H9 (cell line): ENCODE measurements at regions not wholly inside any gene's neighbourhood (a gene's known extent, or its start where the extent isn't known, plus 50 kb on each side); places are given as distances from the start of the nearest gene placed in this dataset.

Experiments used
- DNase-seq: peaks from one replicate; pipeline ENCODE4 v3.0.0-alpha.2; 2017
- H2AFZ ChIP-seq: one replicate; pipeline ENCODE4 v1.6.1; 2013; ENCODE audit warnings: mild to moderate bottlenecking, low read length, control low read depth, moderate library complexity
- H2AK5ac ChIP-seq: 2 replicates; pipeline ENCODE4 v1.6.1; 2013; ENCODE audit warnings: low read length, control low read depth, mixed read lengths; ENCODE audit not compliant: insufficient read length
- H2BK120ac ChIP-seq: one replicate; pipeline ENCODE4 v1.6.1; 2013; ENCODE audit warnings: low read depth, mild to moderate bottlenecking, low read length, control low read depth, inconsistent platforms; ENCODE audit not compliant: poor library complexity, severe bottlenecking
- H2BK12ac ChIP-seq: 2 replicates; pipeline ENCODE4 v1.6.1; 2013; ENCODE audit warnings: low read length, control low read depth, mixed read lengths, low read depth; ENCODE audit not compliant: insufficient read length
- H2BK15ac ChIP-seq: 2 replicates; pipeline ENCODE4 v1.6.1; 2013; ENCODE audit warnings: low read depth, low read length, control low read depth
- H2BK20ac ChIP-seq: one replicate; pipeline ENCODE4 v1.6.1; 2013; ENCODE audit warnings: low read depth, mild to moderate bottlenecking, low read length, control low read depth, inconsistent platforms; ENCODE audit not compliant: poor library complexity, severe bottlenecking
- H2BK5ac ChIP-seq: 2 replicates; pipeline ENCODE4 v1.6.1; 2013; ENCODE audit warnings: low read length, control low read depth, mixed read lengths; ENCODE audit not compliant: insufficient read length
- H3K14ac ChIP-seq: 2 replicates; pipeline ENCODE4 v1.6.1; 2013; ENCODE audit warnings: low read length, control low read depth; ENCODE audit not compliant: insufficient read depth
- H3K18ac ChIP-seq: 2 replicates; pipeline ENCODE4 v1.6.1; 2013; ENCODE audit warnings: low read depth, mild to moderate bottlenecking, mixed read lengths, low read length, control low read depth; ENCODE audit not compliant: insufficient read length
- H3K23ac ChIP-seq: 2 replicates; pipeline ENCODE4 v1.6.1; 2013; ENCODE audit warnings: low read length, control low read depth, mixed read lengths, low read depth; ENCODE audit not compliant: insufficient read length
- H3K23me2 ChIP-seq: 2 replicates; pipeline ENCODE4 v1.6.1; 2013; ENCODE audit warnings: low read depth, mild to moderate bottlenecking, mixed read lengths, low read length, control low read depth; ENCODE audit not compliant: insufficient read length, poor library complexity, severe bottlenecking
- H3K27ac ChIP-seq: 2 replicates; pipeline ENCODE4 v1.5.1; 2013; ENCODE audit warnings: low read length, control low read depth, mixed read lengths, low read depth; ENCODE audit not compliant: insufficient read length
- H3K27me3 ChIP-seq: 2 replicates; pipeline ENCODE4 v1.6.1; 2013; ENCODE audit warnings: low read length, control low read depth, inconsistent platforms; ENCODE audit not compliant: insufficient read depth
- H3K4ac ChIP-seq: 2 replicates; pipeline ENCODE4 v1.6.1; 2013; ENCODE audit warnings: low read depth, mild to moderate bottlenecking, control low read depth, inconsistent platforms, low read length, moderate library complexity
- H3K4me1 ChIP-seq: 2 replicates; pipeline ENCODE4 v1.6.1; 2013; ENCODE audit warnings: low read length, control low read depth, inconsistent platforms; ENCODE audit not compliant: insufficient read depth
- H3K4me2 ChIP-seq: 2 replicates; pipeline ENCODE4 v1.6.1; 2013; ENCODE audit warnings: low read length, control low read depth, mixed read lengths; ENCODE audit not compliant: insufficient read length, insufficient read depth
- H3K56ac ChIP-seq: 2 replicates; pipeline ENCODE4 v1.6.1; 2013; ENCODE audit warnings: low read depth, mild to moderate bottlenecking, mixed read lengths, low read length, control low read depth; ENCODE audit not compliant: insufficient read length
- H3K79me1 ChIP-seq: 2 replicates; pipeline ENCODE4 v1.6.1; 2013; ENCODE audit warnings: low read depth, mild to moderate bottlenecking, moderate library complexity, low read length, control low read depth, inconsistent platforms; ENCODE audit not compliant: insufficient read depth, poor library complexity, severe bottlenecking
- H3K79me2 ChIP-seq: 2 replicates; pipeline ENCODE4 v1.6.1; 2013; ENCODE audit warnings: low read length, control low read depth, inconsistent platforms; ENCODE audit not compliant: insufficient read depth
- H3K9ac ChIP-seq: 2 replicates; pipeline ENCODE4 v1.6.1; 2013; ENCODE audit warnings: low read length, control low read depth, mixed read lengths; ENCODE audit not compliant: insufficient read length; ENCODE audit errors: extremely low read depth
- H3K9me3 ChIP-seq: one replicate; pipeline ENCODE4 v1.6.1; 2013; ENCODE audit warnings: low read depth, low read length, inconsistent platforms; ENCODE audit not compliant: control insufficient read depth
- H3T11ph ChIP-seq: one replicate; pipeline ENCODE4 v1.6.1; 2013; ENCODE audit warnings: mild to moderate bottlenecking, low read length, control low read depth, inconsistent platforms
- H4K20me1 ChIP-seq: one replicate; pipeline ENCODE4 v1.6.1; 2013; ENCODE audit not compliant: control insufficient read depth, insufficient read length, insufficient read depth
- H4K5ac ChIP-seq: 2 replicates; pipeline ENCODE4 v1.6.1; 2013; ENCODE audit warnings: low read depth, mild to moderate bottlenecking, mixed read lengths, low read length, control low read depth; ENCODE audit not compliant: insufficient read length
- H4K8ac ChIP-seq: replicated peaks from 2 replicates; pipeline ENCODE4 v1.6.1; 2013; ENCODE audit warnings: low read length, control low read depth, mixed read lengths, low read depth; ENCODE audit not compliant: insufficient read length
- H4K91ac ChIP-seq: 2 replicates; pipeline ENCODE4 v1.6.1; 2013; ENCODE audit warnings: low read depth, mild to moderate bottlenecking, moderate library complexity, mixed read lengths, low read length, control low read depth; ENCODE audit not compliant: insufficient read length
- H3K27ac Mint-ChIP-seq, 3 experiments: 2 replicates in 2 of 3; 3 replicates in 1 of 3; pipeline ENCODE4 v1.8.0; 2020 to 2021; ENCODE audit warnings: mixed read lengths in 3 of 3, mild to moderate bottlenecking in 1 of 3, moderate library complexity in 1 of 3
- H3K27me3 Mint-ChIP-seq: 2 replicates; pipeline ENCODE4 v1.8.0; 2021; ENCODE audit warnings: low read depth, mild to moderate bottlenecking, moderate library complexity, mixed read lengths
- H3K36me3 Mint-ChIP-seq, 3 experiments: 2 replicates in 2 of 3; 3 replicates in 1 of 3; pipeline ENCODE4 v1.8.0; 2020 to 2021; ENCODE audit warnings: low read depth in 3 of 3, mixed read lengths in 3 of 3; ENCODE audit not compliant: insufficient read depth in 1 of 3
- H3K4me1 Mint-ChIP-seq, 2 experiments: 2 replicates each; pipeline ENCODE4 v1.8.0; 2020; ENCODE audit warnings: mixed read lengths in 2 of 2
- H3K4me3 Mint-ChIP-seq, 2 experiments: 2 replicates in 1 of 2; 3 replicates in 1 of 2; pipeline ENCODE4 v1.8.0; 2020 to 2021; ENCODE audit warnings: mild to moderate bottlenecking in 2 of 2, mixed read lengths in 2 of 2, moderate library complexity in 1 of 2
- H3K9me3 Mint-ChIP-seq, 2 experiments: 2 replicates in 1 of 2; 3 replicates in 1 of 2; pipeline ENCODE4 v1.8.0; 2020; ENCODE audit warnings: mild to moderate bottlenecking in 2 of 2, mixed read lengths in 2 of 2, moderate library complexity in 1 of 2
- CTCF ChIP-seq: fragments of 200-600 bp; sonication (generic); conservative IDR thresholded peaks from 3 replicates; pipeline ENCODE4 v1.8.0; 2021; ENCODE audit warnings: antibody characterized with exemption, mild to moderate bottlenecking
- WGBS: extraction: QIAGEN DNeasy Blood & Tissue Kit; methylation state at CpG from one replicate; pipeline ENCODE4 v1.1.7; 2013; ENCODE audit warnings: missing lambda C conversion rate, low lambda C conversion rate, mixed read lengths; ENCODE audit not compliant: insufficient read length; ENCODE audit errors: extremely low coverage; 5-methylcytosine and 5-hydroxymethylcytosine counted together

- no peak overlapping the region for H4K8ac ChIP-seq
- H3K4me2 ChIP-seq = no peak overlapping the region
- TF ChIP-seq CTCF = no peak
- Mint-ChIP-seq H3K36me3 (no peaks in the 10 kb centered on the region), H3K27me3 (no peaks in the 10 kb centered on the region), H3K9me3 (no peaks in the 10 kb centered on the region), H3K4me1 (no peaks in the 10 kb centered on the region), H3K4me3 (no peak overlapping the region), H3K27ac (no peak overlapping the region)
- no peaks in the 10 kb centered on the region for H4K20me1 ChIP-seq
- DNase-seq = no peak
- H3K18ac ChIP-seq = no peak overlapping the region
- H4K5ac ChIP-seq = no peak overlapping the region
- H3K27me3 ChIP-seq = no peaks in the 10 kb centered on the region
- no peak overlapping the region for H3K9ac ChIP-seq
- no peak overlapping the region for H2AK5ac ChIP-seq
- no peak overlapping the region for H2BK20ac ChIP-seq
- no peak overlapping the region for H2BK120ac ChIP-seq
- H3K79me1 ChIP-seq = no peaks in the 10 kb centered on the region
- H3K56ac ChIP-seq = no peak overlapping the region
- H3K23ac ChIP-seq = no peak overlapping the region
- H3T11ph ChIP-seq = no peak overlapping the region
- no peak overlapping the region for H3K27ac ChIP-seq
- no peaks in the 10 kb centered on the region for H3K79me2 ChIP-seq
- H2AFZ ChIP-seq = no peak overlapping the region
- no peak overlapping the region for H3K4ac ChIP-seq
- no peak overlapping the region for H2BK5ac ChIP-seq
- no peaks in the 10 kb centered on the region for H3K9me3 ChIP-seq
- H3K23me2 ChIP-seq = no peaks in the 10 kb centered on the region
- no peak overlapping the region for H4K91ac ChIP-seq
- WGBS = no CpG with 5 or more reads among the region's 3 CpGs
- H2BK12ac ChIP-seq = no peak overlapping the region
- no peak overlapping the region for H2BK15ac ChIP-seq
- H3K4me1 ChIP-seq = no peaks in the 10 kb centered on the region
- no peak overlapping the region for H3K14ac ChIP-seq
Observed at GRCh38 chr4:159910721-159911120, 807.8 kb downstream of the RAPGEF2 start.
